ENCODE measurements at regions not wholly inside any gene's neighbourhood (a gene's known extent, or its start where the extent isn't known, plus 50 kb on each side); places are given as distances from the start of the nearest gene placed in this dataset.

- TF ChIP-seq REST (IDR thresholded peaks at IDR 0.05) = no peak
- no peak for TF ChIP-seq FOSL2 (IDR thresholded peaks at IDR 0.05)
- no peak for TF ChIP-seq FOSL2 (CRISPR knock-in tag; IDR thresholded peaks at IDR 0.05)
- no peak for TF ChIP-seq SMC3 (IDR thresholded peaks at IDR 0.05)
- TF ChIP-seq CHD2 (IDR thresholded peaks at IDR 0.05; ENCODE audit: low read length, partially characterized antibody) = no peak
These were observed 59.2 kb upstream of the CDH10 start for GRCh38 chr5:24703934-24704333.
